Kidney (tissue), 13 donors: ENCODE measurements at regions not wholly inside any gene's neighbourhood (a gene's known extent, or its start where the extent isn't known, plus 50 kb on each side); places are given as distances from the start of the nearest gene placed in this dataset.

Source experiments
- DNase-seq, 5 donors: peaks; one replicate each; pipeline ENCODE4 v3.0.0-alpha.2; 2013 to 2020
- FAIRE-seq: peaks from 2 replicates; lab custom pipeline; 2012; peaks lifted over from hg19 to GRCh38; lab: Jason Lieb, UNC
- H3K27ac ChIP-seq, 2 donors: one replicate each; pipeline ENCODE4 v1.7.0; 2013; ENCODE audit warnings: low read depth in 2 of 2, low read length in 2 of 2, inconsistent platforms in 1 of 2
- H3K27me3 ChIP-seq: one replicate; pipeline ENCODE4 v1.7.1; 2013; ENCODE audit warnings: low read length, inconsistent platforms; ENCODE audit not compliant: control insufficient read depth, insufficient read depth
- H3K36me3 ChIP-seq, 3 donors: one replicate each; pipeline versions ENCODE4 v1.7.0 to v1.7.1; 2013; ENCODE audit warnings: low read length in 3 of 3, control low read depth in 1 of 3, inconsistent platforms in 1 of 3; ENCODE audit not compliant: insufficient read depth in 3 of 3, control insufficient read depth in 2 of 3
- H3K4me1 ChIP-seq, 3 donors: one replicate each; pipeline versions ENCODE4 v1.7.0 to v1.7.1; 2013; ENCODE audit warnings: low read length in 3 of 3, inconsistent platforms in 1 of 3, low read depth in 1 of 3; ENCODE audit not compliant: control insufficient read depth in 2 of 3, insufficient read depth in 2 of 3
- H3K4me3 ChIP-seq, 3 donors: one replicate each; pipeline versions ENCODE4 v1.7.0 to v1.8.1; 2013; ENCODE audit warnings: low read length in 3 of 3, control low read depth in 1 of 3, inconsistent platforms in 1 of 3
- H3K9ac ChIP-seq, 3 donors: one replicate each; pipeline versions ENCODE4 v1.7.0 to v1.7.1; 2013; ENCODE audit warnings: low read length in 3 of 3, control low read depth in 1 of 3, inconsistent platforms in 1 of 3
- H3K9me3 ChIP-seq, 3 donors: one replicate each; pipeline versions ENCODE4 v1.7.0 to v1.7.1; 2013; ENCODE audit warnings: low read length in 3 of 3, control low read depth in 1 of 3, inconsistent platforms in 1 of 3; ENCODE audit not compliant: control insufficient read depth in 2 of 3, insufficient read depth in 1 of 3
- CTCF ChIP-seq: IDR thresholded peaks from 3 replicates; pipeline ENCODE4 v1.5.1; 2012; ENCODE audit warnings: mild to moderate bottlenecking, moderate library complexity, borderline replicate concordance; ENCODE audit not compliant: insufficient read depth; ENCODE audit errors: extremely low read depth
- intact Hi-C: fragments of 100-400 bp; cut with DNase I; formaldehyde crosslinking; loops from one replicate; pipeline ENCODE4 v1.11.1; 2022
- donor health status: control.
- donor health status: control.
- donor health status: control.
- donor health status: control.
- donor health status: control.
- donor health status: DM: yes; HTN: yes; CAD: no.
- donor health status: Normal renal cell carcinoma (clear cell type).

- Histone ChIP-seq H3K9me3 (no peaks in the 10 kb centered on the region), H3K9ac (no peak overlapping the region), H3K4me1 (no peaks in the 10 kb centered on the region), H3K27me3 (no peaks in the 10 kb centered on the region), H3K4me3 (no peak overlapping the region), H3K36me3 (no peaks in the 10 kb centered on the region), H3K27ac (no peak overlapping the region)
- intact Hi-C loops: no loop called here
- no peak for TF ChIP-seq CTCF
- no peak for FAIRE-seq
- no peak for DNase-seq
These were observed 781.5 kb upstream of the FBXO33 start for GRCh38 chr14:40213701-40214100.

GRCh38 chr14:40204441-40205175 lies 772.4 kb upstream of the FBXO33 start:
- Histone ChIP-seq H3K27ac (no peak overlapping the region), H3K4me1 (no peaks in the 10 kb centered on the region), H3K4me3 (no peak overlapping the region), H3K9ac (no peak overlapping the region), H3K27me3 (no peaks in the 10 kb centered on the region), H3K36me3 (no peaks in the 10 kb centered on the region), H3K9me3 (no peaks in the 10 kb centered on the region)
- intact Hi-C loops: no loop called here
- no peak for TF ChIP-seq CTCF
- FAIRE-seq (no peak), DNase-seq (no peak)

GRCh38 chr14:40199101-40199500 lies 766.9 kb upstream of the FBXO33 start:
- Histone ChIP-seq H3K27me3 (no peaks in the 10 kb centered on the region), H3K9ac (no peak overlapping the region), H3K4me3 (no peak overlapping the region), H3K4me1 (no peaks in the 10 kb centered on the region), H3K9me3 (no peaks in the 10 kb centered on the region), H3K36me3 (no peaks in the 10 kb centered on the region), H3K27ac (no peak overlapping the region)
- intact Hi-C loops: no loop called here
- no peak for TF ChIP-seq CTCF
- DNase-seq (no peak), FAIRE-seq (no peak)

- H3K9me3 ChIP-seq: no peaks in the 10 kb centered on the region
- intact Hi-C loops: no loop called here
- no peak overlapping the region for H3K4me3 ChIP-seq
- H3K27ac ChIP-seq: no peak overlapping the region
- no peak for TF ChIP-seq CTCF
- H3K9ac ChIP-seq: no peak overlapping the region
- FAIRE-seq (no peak), DNase-seq (no peak)
- H3K36me3 ChIP-seq: no peaks in the 10 kb centered on the region
- no peaks in the 10 kb centered on the region for H3K4me1 ChIP-seq
- H3K27me3 ChIP-seq: no peaks in the 10 kb centered on the region
These were observed 765.1 kb upstream of the FBXO33 start for GRCh38 chr14:40197344-40197743.
